HG03060 (cell line): ENCODE measurements at regions not wholly inside any gene's neighbourhood (a gene's known extent, or its start where the extent isn't known, plus 50 kb on each side); places are given as distances from the start of the nearest gene placed in this dataset.

Source experiments
- ATAC-seq: cut with Tn5 transposase; IDR thresholded peaks from one replicate; pipeline ENCODE4 v1.9.1; 2021; ENCODE audit warnings: low read depth, moderate number of reproducible peaks; ENCODE audit not compliant: unreplicated experiment

DNA sequence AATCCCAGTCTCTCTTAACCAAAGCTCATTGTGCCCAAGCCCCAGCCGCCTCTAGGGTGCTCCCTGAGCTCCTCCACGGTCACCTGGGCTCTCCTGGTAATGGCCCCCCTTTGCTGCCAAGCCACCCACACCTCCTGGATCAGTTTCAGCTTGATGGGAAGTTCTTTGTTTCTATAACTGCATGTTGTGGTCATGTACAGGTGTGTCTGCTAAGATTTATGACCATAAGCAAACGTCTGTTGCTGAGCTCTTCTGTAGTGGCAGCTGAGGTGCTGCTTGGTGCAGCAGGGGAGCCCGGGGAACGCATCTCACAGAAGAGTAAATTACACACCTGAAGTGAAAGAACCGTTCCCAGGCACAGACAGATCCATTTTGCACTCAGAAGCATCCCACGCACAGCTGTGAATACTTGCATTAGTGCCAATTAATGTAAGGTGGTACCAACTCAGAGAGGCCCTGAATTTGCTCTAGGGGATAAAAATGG is 194.6 kb upstream of the ARID1B start:
- no peak for ATAC-seq

GRCh38 chr6:156579564-156579963 is 197.6 kb upstream of the ARID1B start:
- ATAC-seq: no peak

DNA sequence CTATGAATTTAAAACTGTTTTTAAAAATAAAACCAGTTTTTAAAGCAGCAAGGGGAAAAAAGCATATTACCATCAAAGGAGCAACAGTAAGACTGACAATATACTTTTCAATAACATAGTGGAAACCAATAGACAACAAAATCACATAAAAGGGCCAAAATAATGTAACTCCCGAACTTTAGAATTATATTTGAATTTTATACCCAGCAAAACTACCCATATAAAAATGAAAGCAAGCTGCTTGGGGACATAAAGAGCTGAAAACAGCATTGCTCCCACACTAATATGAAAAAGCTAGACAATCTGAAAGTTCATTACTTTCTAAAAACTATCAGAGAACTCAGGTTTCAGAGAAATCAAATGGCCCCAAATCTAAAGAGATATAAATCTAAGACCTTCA is 199.4 kb upstream of the ARID1B start:
- no peak for ATAC-seq

GRCh38 chr6:156575361-156575760 is 201.8 kb upstream of the ARID1B start:
- no peak for ATAC-seq

DNA sequence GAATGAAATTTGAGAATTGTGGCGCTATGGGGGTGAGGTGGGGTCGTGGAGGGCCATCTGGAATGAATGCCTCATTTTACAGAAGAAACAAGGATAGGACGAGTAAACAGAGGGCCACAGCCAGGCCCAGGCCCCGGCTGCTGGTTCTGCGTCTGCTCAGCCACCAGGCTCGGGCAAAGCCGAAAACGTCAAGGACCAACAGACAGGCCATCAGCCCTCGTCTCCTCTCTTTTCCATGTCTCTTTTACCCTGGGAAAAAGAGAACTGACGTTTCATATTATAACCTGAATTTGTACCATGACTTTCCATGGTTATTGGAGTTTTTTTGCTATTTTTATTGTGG is 212.4 kb upstream of the ARID1B start:
- ATAC-seq: no peak

GRCh38 chr6:156564127-156564806 is 212.9 kb upstream of the ARID1B start:
- ATAC-seq: no peak

- no peak for ATAC-seq
These were observed 213.5 kb upstream of the ARID1B start for GRCh38 chr6:156563714-156564113.

GRCh38 chr6:156562636-156563035 is 214.5 kb upstream of the ARID1B start:
- no peak for ATAC-seq

- no peak for ATAC-seq
These were observed 215.2 kb upstream of the ARID1B start for GRCh38 chr6:156562019-156562418.

DNA sequence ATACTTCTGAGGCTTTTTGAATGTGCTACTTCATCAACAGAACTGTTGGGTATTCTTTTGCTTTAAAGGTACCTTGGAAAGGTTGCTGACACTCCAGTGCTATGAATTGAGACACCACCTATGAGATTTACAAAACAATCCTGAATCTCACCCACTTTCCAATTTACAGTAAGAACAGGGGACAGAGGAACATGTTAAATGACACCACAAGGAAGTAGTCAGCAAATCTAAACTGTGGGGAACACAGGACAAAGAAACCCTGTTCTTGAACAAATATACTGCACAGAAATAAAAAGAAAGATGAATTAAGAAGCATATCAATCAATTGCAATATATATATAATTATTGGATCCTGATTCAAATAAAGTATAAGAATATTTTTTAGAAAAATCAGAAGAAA is 216.7 kb upstream of the ARID1B start:
- ATAC-seq: no peak

- no peak for ATAC-seq
These were observed 218.0 kb upstream of the ARID1B start for GRCh38 chr6:156559162-156559690.

DNA sequence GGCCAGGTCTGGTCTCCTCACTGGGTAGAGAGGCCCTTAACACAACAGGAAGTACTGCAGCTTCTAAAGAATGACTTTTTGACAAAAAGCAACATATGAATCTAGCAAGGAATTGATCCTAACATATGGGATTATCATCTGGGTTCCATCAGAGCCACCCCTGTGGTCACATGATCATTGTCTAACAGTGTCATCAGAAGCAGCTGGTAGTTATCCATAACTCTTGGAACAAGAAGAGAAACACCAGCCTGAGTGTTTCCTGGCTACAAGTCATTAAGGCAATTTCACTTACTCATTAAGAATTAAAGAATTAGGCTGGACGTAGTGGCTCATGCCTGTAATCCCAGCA is 219.3 kb upstream of the ARID1B start:
- ATAC-seq: no peak

DNA sequence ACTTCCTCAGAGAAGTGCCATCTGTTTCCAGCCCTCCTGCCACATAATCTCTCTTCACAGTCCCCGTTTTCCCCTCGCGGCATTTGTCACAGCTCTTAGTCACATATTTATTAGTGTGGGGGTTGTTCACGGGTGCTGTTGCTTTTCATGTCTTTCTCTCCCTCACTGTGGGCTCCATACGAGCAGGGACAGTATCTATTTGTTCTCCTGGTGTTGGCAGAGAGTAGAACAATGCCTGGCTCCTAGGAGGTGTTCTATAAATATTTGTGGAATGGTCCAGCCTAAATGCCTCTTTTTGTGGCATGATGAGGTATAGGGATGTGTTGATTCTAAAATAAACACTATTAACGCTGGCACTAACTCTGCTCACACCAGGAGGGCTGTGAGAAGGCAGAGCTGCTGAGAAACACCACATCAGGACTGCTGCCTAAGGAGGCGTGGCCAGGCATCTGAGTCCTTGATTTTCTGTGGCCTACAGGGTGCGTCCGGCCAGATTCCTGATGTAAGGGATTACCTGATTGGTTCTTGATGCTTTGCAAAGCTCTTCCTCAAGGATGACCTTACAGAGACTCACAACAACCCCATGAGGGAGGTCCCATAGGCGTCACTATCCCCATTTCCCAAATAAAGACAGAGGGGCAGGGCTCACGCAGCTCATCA is 219.8 kb upstream of the ARID1B start:
- no peak for ATAC-seq

DNA sequence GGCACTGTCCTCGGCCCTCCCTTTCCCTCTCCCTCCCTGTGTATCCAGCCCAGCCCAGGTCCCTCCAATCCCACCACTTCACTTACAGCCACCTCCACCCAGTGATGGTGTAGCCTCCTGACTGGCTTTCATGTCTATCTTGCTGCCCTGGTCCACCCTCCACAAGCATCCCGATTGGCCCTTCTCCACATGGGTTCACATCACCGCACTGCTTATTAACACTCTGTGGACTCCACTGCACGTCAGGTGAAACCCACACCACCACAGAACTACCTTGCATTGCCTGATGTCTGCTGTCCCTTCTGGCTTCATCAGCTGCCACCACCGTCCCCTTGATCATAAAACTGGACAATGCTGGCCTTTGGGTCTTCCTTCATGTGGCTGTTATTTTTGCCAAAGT is 220.4 kb upstream of the ARID1B start:
- ATAC-seq: no peak

DNA sequence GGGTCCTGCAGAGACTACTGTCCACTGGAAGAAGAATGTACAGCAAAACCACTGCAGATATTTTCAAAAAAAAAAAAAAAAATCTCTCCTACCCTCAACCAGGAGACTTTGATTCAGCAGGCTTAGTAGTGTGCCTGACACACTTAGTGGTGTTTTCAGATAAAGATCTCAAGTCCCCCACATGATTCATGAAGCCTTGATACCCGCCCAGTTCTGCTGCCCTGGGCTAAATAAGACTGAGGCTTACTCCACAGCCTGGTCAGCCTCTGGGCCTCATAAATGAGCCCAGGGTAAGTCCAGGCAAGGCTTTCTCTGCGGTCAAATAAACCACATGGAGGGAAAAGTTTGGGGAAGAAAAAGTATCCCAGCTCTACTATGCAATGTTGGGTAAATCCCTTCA is 222.1 kb upstream of the ARID1B start:
- ATAC-seq: no peak

- no peak for ATAC-seq
These were observed 223.0 kb upstream of the ARID1B start for GRCh38 chr6:156554160-156554559.

- ATAC-seq: no peak
These were observed 224.3 kb upstream of the ARID1B start for GRCh38 chr6:156552849-156553248.

- no peak for ATAC-seq
These were observed 226.2 kb upstream of the ARID1B start for GRCh38 chr6:156550949-156551348.

GRCh38 chr6:156545931-156546330 is 231.2 kb upstream of the ARID1B start:
- ATAC-seq: no peak

- no peak for ATAC-seq
These were observed 232.2 kb upstream of the ARID1B start for GRCh38 chr6:156545021-156545420.

GRCh38 chr6:156544046-156544445 is 233.1 kb upstream of the ARID1B start:
- ATAC-seq: no peak

GRCh38 chr6:156543431-156543830 is 233.7 kb upstream of the ARID1B start:
- no peak for ATAC-seq
